ENCODE measurements at regions not wholly inside any gene's neighbourhood (a gene's known extent, or its start where the extent isn't known, plus 50 kb on each side); places are given as distances from the start of the nearest gene placed in this dataset.

- H3K36me3 Mint-ChIP-seq (ENCODE audit: low read depth), result no peaks in the 10 kb centered on the region
- no peak for DNase-seq
- no peak overlapping the region for H3K4me3 Mint-ChIP-seq
- peaks cover 48% of the 10 kb centered on the region for H3K4me1 Mint-ChIP-seq (ENCODE audit: low read depth)
- CTCF ChIA-PET, result interaction anchor here (0.8 kb wide), 1 partner anchor 26 kb away, joined by 3 read pairs; no protein-coding TSS in a partner anchor
- intact Hi-C loops (cut with micrococcal nuclease), result no loop called here
- no peak overlapping the region for H3K27ac Mint-ChIP-seq
- no peaks in the 10 kb centered on the region for H3K27me3 Mint-ChIP-seq (ENCODE audit: low read depth)
- H3K9me3 Mint-ChIP-seq, result no peaks in the 10 kb centered on the region
Observed at GRCh38 chr6:111970426-111970825, 83.5 kb upstream of the CCN6 start.

GRCh38 chr6:111971181-111971841 is 82.6 kb upstream of the CCN6 start:
- peaks cover 57% of the 10 kb centered on the region for H3K4me1 Mint-ChIP-seq (ENCODE audit: low read depth)
- no peaks in the 10 kb centered on the region for H3K9me3 Mint-ChIP-seq

GRCh38 chr6:111971866-111972532 is 81.9 kb upstream of the CCN6 start:
- H3K9me3 Mint-ChIP-seq, result no peaks in the 10 kb centered on the region
- CTCF ChIA-PET, result interaction anchor here (1.3 to 4.0 kb wide), 2 partner anchors 20 to 50 kb away, joined by 6 to 27 read pairs; no protein-coding TSS in a partner anchor
- H3K4me1 Mint-ChIP-seq (ENCODE audit: low read depth), result peaks cover 64% of the 10 kb centered on the region
- no peaks in the 10 kb centered on the region for H3K36me3 Mint-ChIP-seq (ENCODE audit: low read depth)
- no peaks in the 10 kb centered on the region for H3K27me3 Mint-ChIP-seq (ENCODE audit: low read depth)
- DNase-seq, result no peak
- intact Hi-C loops (cut with micrococcal nuclease), result loop anchor here (2.0 kb wide), 3 partner anchors 57 to 167 kb away; no protein-coding TSS in a partner anchor
- H3K27ac Mint-ChIP-seq, result peak overlapping the region; percentile 96
- no peak overlapping the region for H3K4me3 Mint-ChIP-seq

More at GRCh38 chr6:111971181-111971841, 82.6 kb upstream of the CCN6 start:
- DNase-seq, result no peak
- H3K4me3 Mint-ChIP-seq, result no peak overlapping the region
- no peak overlapping the region for H3K27ac Mint-ChIP-seq
- intact Hi-C loops (cut with micrococcal nuclease), result no loop called here
- CTCF ChIA-PET, result interaction anchor here (4.0 kb wide), 1 partner anchor 21 kb away, joined by 27 read pairs; no protein-coding TSS in a partner anchor
- no peaks in the 10 kb centered on the region for H3K27me3 Mint-ChIP-seq (ENCODE audit: low read depth)
- H3K36me3 Mint-ChIP-seq (ENCODE audit: low read depth), result no peaks in the 10 kb centered on the region

GRCh38 chr6:111972745-111973117 is 81.2 kb upstream of the CCN6 start:
- H3K36me3 Mint-ChIP-seq (ENCODE audit: low read depth), result no peaks in the 10 kb centered on the region
- no peaks in the 10 kb centered on the region for H3K9me3 Mint-ChIP-seq
- peaks cover 68% of the 10 kb centered on the region for H3K4me1 Mint-ChIP-seq (ENCODE audit: low read depth)
- H3K4me3 Mint-ChIP-seq, result peak overlapping the region; percentile 70
- peak overlapping the region; percentile 96 for H3K27ac Mint-ChIP-seq
- intact Hi-C loops (cut with micrococcal nuclease), result loop anchor here (1.0 to 2.0 kb wide), 12 partner anchors 13 to 485 kb away; partner anchors contain the start of gene FYN
- DNase-seq, result no peak
- CTCF ChIA-PET, result interaction anchor here (1.0 to 4.0 kb wide), 8 partner anchors 11 to 263 kb away, joined by 3 to 27 read pairs (median 6); no protein-coding TSS in a partner anchor
- no peaks in the 10 kb centered on the region for H3K27me3 Mint-ChIP-seq (ENCODE audit: low read depth)

- H3K4me3 Mint-ChIP-seq, result peak overlapping the region; percentile 70
- intact Hi-C loops (cut with micrococcal nuclease), result loop anchor here (1.0 to 2.0 kb wide), 12 partner anchors 12 to 486 kb away; partner anchors contain the start of gene FYN
- H3K9me3 Mint-ChIP-seq, result no peaks in the 10 kb centered on the region
- DNase-seq, result peak; percentile 84
- peak overlapping the region; percentile 96 for H3K27ac Mint-ChIP-seq
- H3K36me3 Mint-ChIP-seq (ENCODE audit: low read depth), result no peaks in the 10 kb centered on the region
- CTCF ChIA-PET, result interaction anchor here (1.0 to 4.0 kb wide), 11 partner anchors 11 to 263 kb away, joined by 3 to 27 read pairs (median 6); no protein-coding TSS in a partner anchor
- peaks cover 70% of the 10 kb centered on the region for H3K4me1 Mint-ChIP-seq (ENCODE audit: low read depth)
- H3K27me3 Mint-ChIP-seq (ENCODE audit: low read depth), result no peaks in the 10 kb centered on the region
Observed at GRCh38 chr6:111973118-111973761, 80.7 kb upstream of the CCN6 start.

GRCh38 chr6:111973927-111974639 is 79.8 kb upstream of the CCN6 start:
- peak overlapping the region; percentile 96 for H3K27ac Mint-ChIP-seq
- DNase-seq, result no peak
- peak overlapping the region; percentile 70 for H3K4me3 Mint-ChIP-seq
- intact Hi-C loops (cut with micrococcal nuclease), result loop anchor here (1.0 to 2.0 kb wide), 12 partner anchors 11 to 487 kb away; partner anchors contain the start of gene FYN
- CTCF ChIA-PET, result interaction anchor here (1.0 to 4.0 kb wide), 13 partner anchors 10 to 264 kb away, joined by 3 to 27 read pairs (median 4); no protein-coding TSS in a partner anchor
- H3K36me3 Mint-ChIP-seq (ENCODE audit: low read depth), result no peaks in the 10 kb centered on the region
- H3K27me3 Mint-ChIP-seq (ENCODE audit: low read depth), result no peaks in the 10 kb centered on the region
- peaks cover 79% of the 10 kb centered on the region for H3K4me1 Mint-ChIP-seq (ENCODE audit: low read depth)
- no peaks in the 10 kb centered on the region for H3K9me3 Mint-ChIP-seq

GRCh38 chr6:111975466-111975865 is 78.4 kb upstream of the CCN6 start:
- H3K4me3 Mint-ChIP-seq, result no peak overlapping the region
- H3K27ac Mint-ChIP-seq, result peak overlapping the region; percentile 10
- CTCF ChIA-PET, result interaction anchor here (0.9 to 4.0 kb wide), 7 partner anchors 8 to 130 kb away, joined by 3 to 27 read pairs (median 3); no protein-coding TSS in a partner anchor

GRCh38 chr6:111976139-111976538 is 77.8 kb upstream of the CCN6 start:
- H3K4me3 Mint-ChIP-seq, result no peak overlapping the region
- no peaks in the 10 kb centered on the region for H3K36me3 Mint-ChIP-seq (ENCODE audit: low read depth)
- H3K9me3 Mint-ChIP-seq, result no peaks in the 10 kb centered on the region
- intact Hi-C loops (cut with micrococcal nuclease), result no loop called here
- H3K27me3 Mint-ChIP-seq (ENCODE audit: low read depth), result no peaks in the 10 kb centered on the region
- no peak for DNase-seq
- CTCF ChIA-PET, result interaction anchor here (1.2 to 4.0 kb wide), 2 partner anchors 14 to 52 kb away, joined by 3 to 12 read pairs; no protein-coding TSS in a partner anchor
- H3K4me1 Mint-ChIP-seq (ENCODE audit: low read depth), result peaks cover 95% of the 10 kb centered on the region
- no peak overlapping the region for H3K27ac Mint-ChIP-seq

More at GRCh38 chr6:111975466-111975865, 78.4 kb upstream of the CCN6 start:
- Mint-ChIP-seq H3K36me3 (ENCODE audit: low read depth) (no peaks in the 10 kb centered on the region), H3K4me1 (ENCODE audit: low read depth) (peaks cover 93% of the 10 kb centered on the region), H3K9me3 (no peaks in the 10 kb centered on the region), H3K27me3 (ENCODE audit: low read depth) (no peaks in the 10 kb centered on the region)
- intact Hi-C loops (cut with micrococcal nuclease), result no loop called here
- no peak for DNase-seq

- peaks cover 87% of the 10 kb centered on the region for H3K4me1 Mint-ChIP-seq (ENCODE audit: low read depth)
- H3K4me3 Mint-ChIP-seq, result no peak overlapping the region
- DNase-seq, result no peak
- intact Hi-C loops (cut with micrococcal nuclease), result no loop called here
- CTCF ChIA-PET, result no interaction called here
- H3K9me3 Mint-ChIP-seq, result no peaks in the 10 kb centered on the region
- no peaks in the 10 kb centered on the region for H3K36me3 Mint-ChIP-seq (ENCODE audit: low read depth)
- H3K27me3 Mint-ChIP-seq (ENCODE audit: low read depth), result no peaks in the 10 kb centered on the region
- H3K27ac Mint-ChIP-seq, result no peak overlapping the region
Observed at GRCh38 chr6:111978532-111979149, 75.3 kb upstream of the CCN6 start.

- Mint-ChIP-seq H3K4me3 (no peak overlapping the region), H3K27ac (peak overlapping the region; percentile 50)
Observed at GRCh38 chr6:111979633-111980032, 74.3 kb upstream of the CCN6 start.

GRCh38 chr6:111980143-111980542 is 73.8 kb upstream of the CCN6 start:
- peaks cover 87% of the 10 kb centered on the region for H3K4me1 Mint-ChIP-seq (ENCODE audit: low read depth)
- H3K27ac Mint-ChIP-seq, result no peak overlapping the region
- CTCF ChIA-PET, result interaction anchor here (1.2 kb wide), 1 partner anchor 59 kb away, joined by 3 read pairs; no protein-coding TSS in a partner anchor
- no peak for DNase-seq
- no peaks in the 10 kb centered on the region for H3K27me3 Mint-ChIP-seq (ENCODE audit: low read depth)
- peaks cover 3% of the 10 kb centered on the region for H3K36me3 Mint-ChIP-seq (ENCODE audit: low read depth)
- H3K4me3 Mint-ChIP-seq, result no peak overlapping the region
- intact Hi-C loops (cut with micrococcal nuclease), result no loop called here
- H3K9me3 Mint-ChIP-seq, result peaks cover 3% of the 10 kb centered on the region

More at GRCh38 chr6:111979633-111980032, 74.3 kb upstream of the CCN6 start:
- Mint-ChIP-seq H3K36me3 (ENCODE audit: low read depth) (no peaks in the 10 kb centered on the region), H3K27me3 (ENCODE audit: low read depth) (no peaks in the 10 kb centered on the region), H3K4me1 (ENCODE audit: low read depth) (peaks cover 88% of the 10 kb centered on the region), H3K9me3 (no peaks in the 10 kb centered on the region)
- DNase-seq, result peak; percentile 48
- CTCF ChIA-PET, result no interaction called here
- intact Hi-C loops (cut with micrococcal nuclease), result no loop called here

All from activated naive CD4-positive, alpha-beta T cell treated with anti-CD3 and anti-CD28 coated beads for 36 hours (primary cell).